IPS DF 4.7 (cell line): ENCODE measurements at regions not wholly inside any gene's neighbourhood (a gene's known extent, or its start where the extent isn't known, plus 50 kb on each side); places are given as distances from the start of the nearest gene placed in this dataset.

Source experiments
- DNase-seq: peaks from one replicate; pipeline ENCODE4 v3.0.0-alpha.2; 2013; ENCODE audit warnings: low spot score; ENCODE audit errors: extremely low read depth

GRCh38 chr7:15938115-15938514 is 251.6 kb upstream of the MEOX2 start:
- DNase-seq = no peak

- DNase-seq = no peak
Observed at GRCh38 chr7:15937571-15937970, 251.1 kb upstream of the MEOX2 start.

- no peak for DNase-seq
Observed at GRCh38 chr7:15936991-15937390, 250.5 kb upstream of the MEOX2 start.

GRCh38 chr7:15932318-15932717 is 245.8 kb upstream of the MEOX2 start:
- DNase-seq = no peak

- DNase-seq = no peak
Observed at GRCh38 chr7:15929411-15929810, 242.9 kb upstream of the MEOX2 start.

GRCh38 chr7:15925608-15926007 is 239.1 kb upstream of the MEOX2 start:
- DNase-seq = no peak

- DNase-seq = no peak
Observed at GRCh38 chr7:15924910-15925309, 238.4 kb upstream of the MEOX2 start.

- no peak for DNase-seq
Observed at GRCh38 chr7:15922002-15922401, 235.5 kb upstream of the MEOX2 start.

GRCh38 chr7:15921576-15921975 is 235.1 kb upstream of the MEOX2 start:
- no peak for DNase-seq

GRCh38 chr7:15920953-15921352 is 234.5 kb upstream of the MEOX2 start:
- no peak for DNase-seq

GRCh38 chr7:15916681-15917380 is 230.3 kb upstream of the MEOX2 start:
- DNase-seq = no peak

GRCh38 chr7:15915686-15916293 is 229.3 kb upstream of the MEOX2 start:
- DNase-seq = no peak

GRCh38 chr7:15914611-15915010 is 228.1 kb upstream of the MEOX2 start:
- no peak for DNase-seq

GRCh38 chr7:15906436-15906835 is 220.0 kb upstream of the MEOX2 start:
- no peak for DNase-seq

GRCh38 chr7:15905251-15906040 is 219.0 kb upstream of the MEOX2 start:
- DNase-seq = no peak

- DNase-seq = no peak
Observed at GRCh38 chr7:15891151-15891881, 204.8 kb upstream of the MEOX2 start.

- no peak for DNase-seq
Observed at GRCh38 chr7:15889507-15889906, 203.0 kb upstream of the MEOX2 start.

- no peak for DNase-seq
Observed at GRCh38 chr7:15888090-15888489, 201.6 kb upstream of the MEOX2 start.

- no peak for DNase-seq
Observed at GRCh38 chr7:15886626-15887025, 200.1 kb upstream of the MEOX2 start.

- DNase-seq = no peak
Observed at GRCh38 chr7:15885678-15886077, 199.2 kb upstream of the MEOX2 start.

GRCh38 chr7:15874774-15875173 is 188.3 kb upstream of the MEOX2 start:
- DNase-seq = no peak

GRCh38 chr7:15870347-15870746 is 183.9 kb upstream of the MEOX2 start:
- no peak for DNase-seq
